ENCODE measurements at regions not wholly inside any gene's neighbourhood (a gene's known extent, or its start where the extent isn't known, plus 50 kb on each side); places are given as distances from the start of the nearest gene placed in this dataset.

- Mint-ChIP-seq H3K4me1 (ENCODE audit: low read depth) (no peaks in the 10 kb centered on the region), H3K27ac (no peak overlapping the region), H3K9me3 (ENCODE audit: low read depth) (peaks cover 7% of the 10 kb centered on the region), H3K27me3 (no peaks in the 10 kb centered on the region), H3K36me3 (ENCODE audit: insufficient read depth) (no peaks in the 10 kb centered on the region), H3K4me3 (ENCODE audit: low read depth) (no peak overlapping the region)
- DNase-seq (ENCODE audit: low spot score, unreplicated experiment): no peak
- TF ChIP-seq, protein P1, sequence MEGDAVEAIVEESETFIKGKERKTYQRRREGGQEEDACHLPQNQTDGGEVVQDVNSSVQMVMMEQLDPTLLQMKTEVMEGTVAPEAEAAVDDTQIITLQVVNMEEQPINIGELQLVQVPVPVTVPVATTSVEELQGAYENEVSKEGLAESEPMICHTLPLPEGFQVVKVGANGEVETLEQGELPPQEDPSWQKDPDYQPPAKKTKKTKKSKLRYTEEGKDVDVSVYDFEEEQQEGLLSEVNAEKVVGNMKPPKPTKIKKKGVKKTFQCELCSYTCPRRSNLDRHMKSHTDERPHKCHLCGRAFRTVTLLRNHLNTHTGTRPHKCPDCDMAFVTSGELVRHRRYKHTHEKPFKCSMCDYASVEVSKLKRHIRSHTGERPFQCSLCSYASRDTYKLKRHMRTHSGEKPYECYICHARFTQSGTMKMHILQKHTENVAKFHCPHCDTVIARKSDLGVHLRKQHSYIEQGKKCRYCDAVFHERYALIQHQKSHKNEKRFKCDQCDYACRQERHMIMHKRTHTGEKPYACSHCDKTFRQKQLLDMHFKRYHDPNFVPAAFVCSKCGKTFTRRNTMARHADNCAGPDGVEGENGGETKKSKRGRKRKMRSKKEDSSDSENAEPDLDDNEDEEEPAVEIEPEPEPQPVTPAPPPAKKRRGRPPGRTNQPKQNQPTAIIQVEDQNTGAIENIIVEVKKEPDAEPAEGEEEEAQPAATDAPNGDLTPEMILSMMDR (IDR thresholded peaks at IDR 0.05; ENCODE audit: unreplicated experiment): no peak
These were observed 1459.6 kb downstream of the MRPL39 start for GRCh38 chr21:24147674-24148073.

DNA sequence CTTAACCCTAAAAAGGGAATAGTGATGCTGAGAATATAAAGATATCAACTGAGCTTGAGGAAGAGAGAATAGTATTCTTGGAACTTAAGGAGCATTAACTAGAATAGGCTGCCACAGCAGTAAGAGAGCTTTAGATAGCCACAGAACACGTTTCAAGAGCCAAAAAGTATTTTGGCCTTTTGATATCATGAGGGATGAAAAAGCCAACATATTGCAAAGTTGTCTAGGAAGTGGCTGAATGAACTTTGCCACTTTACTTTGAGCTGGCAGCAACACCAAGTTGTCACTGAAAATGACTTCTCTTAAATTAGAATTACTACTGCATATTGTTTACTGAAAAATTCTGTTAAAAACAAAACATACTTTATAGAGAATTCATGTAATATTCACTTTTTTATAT is 1476.2 kb downstream of the MRPL39 start:
- H3K9me3 Mint-ChIP-seq (ENCODE audit: low read depth): peaks cover 11% of the 10 kb centered on the region
- DNase-seq (ENCODE audit: low spot score, unreplicated experiment): no peak
- no peaks in the 10 kb centered on the region for H3K4me1 Mint-ChIP-seq (ENCODE audit: low read depth)
- TF ChIP-seq, protein P1 (IDR thresholded peaks at IDR 0.05; ENCODE audit: unreplicated experiment): no peak
- no peak overlapping the region for H3K4me3 Mint-ChIP-seq (ENCODE audit: low read depth)
- H3K27ac Mint-ChIP-seq: no peak overlapping the region
- H3K27me3 Mint-ChIP-seq: no peaks in the 10 kb centered on the region
- H3K36me3 Mint-ChIP-seq (ENCODE audit: insufficient read depth): no peaks in the 10 kb centered on the region

- peaks cover 8% of the 10 kb centered on the region for H3K9me3 Mint-ChIP-seq (ENCODE audit: low read depth)
These were observed 1479.6 kb downstream of the MRPL39 start for GRCh38 chr21:24127651-24128050.

GRCh38 chr21:24123785-24124184 is 1483.5 kb downstream of the MRPL39 start:
- Mint-ChIP-seq H3K9me3 (ENCODE audit: low read depth) (peaks cover 3% of the 10 kb centered on the region), H3K4me1 (ENCODE audit: low read depth) (no peaks in the 10 kb centered on the region), H3K27me3 (no peaks in the 10 kb centered on the region), H3K36me3 (ENCODE audit: insufficient read depth) (no peaks in the 10 kb centered on the region), H3K27ac (no peak overlapping the region), H3K4me3 (ENCODE audit: low read depth) (no peak overlapping the region)
- DNase-seq (ENCODE audit: low spot score, unreplicated experiment): no peak
- TF ChIP-seq, protein P1 (IDR thresholded peaks at IDR 0.05; ENCODE audit: unreplicated experiment): no peak

More at GRCh38 chr21:24127651-24128050, 1479.6 kb downstream of the MRPL39 start:
- no peaks in the 10 kb centered on the region for H3K36me3 Mint-ChIP-seq (ENCODE audit: insufficient read depth)
- H3K4me1 Mint-ChIP-seq (ENCODE audit: low read depth): no peaks in the 10 kb centered on the region
- no peaks in the 10 kb centered on the region for H3K27me3 Mint-ChIP-seq
- no peak overlapping the region for H3K27ac Mint-ChIP-seq
- TF ChIP-seq, protein P1 (IDR thresholded peaks at IDR 0.05; ENCODE audit: unreplicated experiment): no peak
- no peak overlapping the region for H3K4me3 Mint-ChIP-seq (ENCODE audit: low read depth)
- no peak for DNase-seq (ENCODE audit: low spot score, unreplicated experiment)

- no peak for DNase-seq (ENCODE audit: low spot score, unreplicated experiment)
- H3K4me3 Mint-ChIP-seq (ENCODE audit: low read depth): no peak overlapping the region
- no peaks in the 10 kb centered on the region for H3K36me3 Mint-ChIP-seq (ENCODE audit: insufficient read depth)
- no peak overlapping the region for H3K27ac Mint-ChIP-seq
- TF ChIP-seq, protein P1 (IDR thresholded peaks at IDR 0.05; ENCODE audit: unreplicated experiment): no peak
- H3K9me3 Mint-ChIP-seq (ENCODE audit: low read depth): peaks cover 7% of the 10 kb centered on the region
- H3K27me3 Mint-ChIP-seq: no peaks in the 10 kb centered on the region
- H3K4me1 Mint-ChIP-seq (ENCODE audit: low read depth): no peaks in the 10 kb centered on the region
These were observed 1488.4 kb downstream of the MRPL39 start for GRCh38 chr21:24118738-24119459.
